Loucy (cell line): ENCODE measurements at regions not wholly inside any gene's neighbourhood (a gene's known extent, or its start where the extent isn't known, plus 50 kb on each side); places are given as distances from the start of the nearest gene placed in this dataset.
A peak's percentile ranks its signal among the peaks of the same experiment; 100 is the strongest.

ENCODE experiments used
- H2AFZ ChIP-seq: fragments of 200-600 bp; sonication (generic); 2 replicates; pipeline ENCODE4 v1.6.0; 2016; ENCODE audit warnings: antibody characterized with exemption, mild to moderate bottlenecking, low read length, moderate library complexity
- H3F3A ChIP-seq: fragments of 200-600 bp; 2 replicates; pipeline ENCODE4 v1.6.0; 2016; ENCODE audit warnings: antibody characterized with exemption, low read depth, mild to moderate bottlenecking
- H3K27me3 ChIP-seq: fragments of 200-600 bp; sonication (generic); 2 replicates; pipeline ENCODE4 v1.6.1; 2014; ENCODE audit warnings: low read length, mild to moderate bottlenecking; ENCODE audit not compliant: insufficient read depth, poor library complexity, severe bottlenecking
- H3K36me3 ChIP-seq: fragments of 200-600 bp; sonication (generic); 2 replicates; pipeline ENCODE4 v1.6.1; 2016; ENCODE audit warnings: low read length; ENCODE audit not compliant: insufficient read depth
- H3K4me1 ChIP-seq: fragments of 200-600 bp; sonication (generic); 2 replicates; pipeline ENCODE4 v1.5.1; 2014; ENCODE audit warnings: low read length, mild to moderate bottlenecking; ENCODE audit not compliant: insufficient read depth, poor library complexity, severe bottlenecking
- H3K4me2 ChIP-seq: fragments of 200-600 bp; sonication (generic); 2 replicates; pipeline ENCODE4 v1.6.0; 2014; ENCODE audit warnings: antibody characterized with exemption, low read length, low read depth, mild to moderate bottlenecking; ENCODE audit not compliant: poor library complexity, severe bottlenecking
- H3K4me3 ChIP-seq: fragments of 200-600 bp; sonication (generic); 2 replicates; pipeline ENCODE4 v1.5.1; 2014; ENCODE audit warnings: low read length, mild to moderate bottlenecking, mixed read lengths; ENCODE audit not compliant: poor library complexity, severe bottlenecking
- H3K79me2 ChIP-seq: fragments of 200-600 bp; sonication (generic); 2 replicates; pipeline ENCODE4 v1.6.1; 2014; ENCODE audit warnings: low read length; ENCODE audit not compliant: insufficient read depth
- H3K9ac ChIP-seq: fragments of 200-600 bp; sonication (generic); 2 replicates; pipeline ENCODE4 v1.6.0; 2014; ENCODE audit warnings: mild to moderate bottlenecking, low read depth, low read length, moderate library complexity; ENCODE audit not compliant: poor library complexity, severe bottlenecking
- H3K9me2 ChIP-seq: fragments of 200-600 bp; sonication (generic); replicated peaks from 2 replicates; pipeline ENCODE4 v1.6.1; 2016; ENCODE audit warnings: low read depth, low read length, mixed read lengths
- H3K9me3 ChIP-seq: fragments of 200-600 bp; sonication (generic); 2 replicates; pipeline ENCODE4 v1.6.1; 2014; ENCODE audit warnings: mild to moderate bottlenecking, antibody characterized with exemption, low read length, low read depth; ENCODE audit not compliant: insufficient read depth
- H4K20me1 ChIP-seq: fragments of 200-600 bp; sonication (generic); 2 replicates; pipeline ENCODE4 v1.6.0; 2014; ENCODE audit warnings: antibody characterized with exemption, low read length, mild to moderate bottlenecking; ENCODE audit not compliant: insufficient read depth, poor library complexity, severe bottlenecking
- EZH2phosphoT487 ChIP-seq: fragments of 200-600 bp; IDR thresholded peaks from 2 replicates; pipeline ENCODE4 v1.6.1; 2018; ENCODE audit warnings: antibody characterized with exemption, mild to moderate bottlenecking, moderate library complexity, borderline replicate concordance
- TF ChIP-seq, protein P1 (sequence below): fragments of 200-600 bp; sonication (generic); conservative IDR thresholded peaks from 2 replicates; pipeline ENCODE4 v1.5.1; 2014; ENCODE audit warnings: mild to moderate bottlenecking, antibody characterized with exemption, low read length

DNA sequence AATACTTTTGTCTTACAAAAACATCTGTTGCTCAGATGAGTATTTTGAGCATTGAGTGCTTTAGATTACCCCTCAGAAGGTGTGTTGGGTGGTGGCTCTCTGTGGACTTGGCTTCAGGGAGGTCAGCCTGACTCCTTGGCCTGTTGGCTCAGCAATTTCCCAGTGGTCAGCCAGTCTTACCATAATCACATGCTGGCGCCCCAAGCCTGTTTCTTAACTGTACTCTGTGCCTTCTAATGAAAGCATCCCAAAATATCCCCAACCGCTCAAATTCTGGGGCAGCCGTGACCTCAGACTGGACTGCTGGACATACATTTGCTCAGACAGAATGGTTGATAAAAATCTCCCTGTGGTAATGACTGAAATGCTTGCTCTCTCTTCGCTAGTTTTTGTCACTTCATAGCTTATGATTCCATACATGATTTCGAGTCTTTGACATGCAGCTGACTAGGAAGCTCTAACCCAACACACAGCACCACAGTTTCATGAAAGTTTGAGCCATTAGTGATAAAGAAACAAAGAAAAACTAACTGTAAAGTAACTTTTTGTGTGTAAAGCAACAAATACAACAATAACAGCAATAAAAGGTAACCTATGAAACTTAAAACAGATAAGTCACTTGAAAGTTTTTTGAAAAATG is 562.2 kb upstream of the MEF2C start:
- Histone ChIP-seq H3K9me3 (no peaks in the 10 kb centered on the region), H3K36me3 (no peaks in the 10 kb centered on the region), H3F3A (no peaks in the 10 kb centered on the region), H3K9ac (no peak overlapping the region), H3K27me3 (no peaks in the 10 kb centered on the region), H3K4me2 (no peak overlapping the region), H3K9me2 (no peaks in the 10 kb centered on the region), H4K20me1 (no peaks in the 10 kb centered on the region), H2AFZ (peak overlapping the region; percentile 36; the same call in 1 of the 2 replicates), H3K4me3 (no peak overlapping the region), H3K4me1 (peaks cover 6% of the 10 kb centered on the region), H3K79me2 (no peaks in the 10 kb centered on the region)
- TF ChIP-seq EZH2phosphoT487: no peak
- TF ChIP-seq, protein P1, sequence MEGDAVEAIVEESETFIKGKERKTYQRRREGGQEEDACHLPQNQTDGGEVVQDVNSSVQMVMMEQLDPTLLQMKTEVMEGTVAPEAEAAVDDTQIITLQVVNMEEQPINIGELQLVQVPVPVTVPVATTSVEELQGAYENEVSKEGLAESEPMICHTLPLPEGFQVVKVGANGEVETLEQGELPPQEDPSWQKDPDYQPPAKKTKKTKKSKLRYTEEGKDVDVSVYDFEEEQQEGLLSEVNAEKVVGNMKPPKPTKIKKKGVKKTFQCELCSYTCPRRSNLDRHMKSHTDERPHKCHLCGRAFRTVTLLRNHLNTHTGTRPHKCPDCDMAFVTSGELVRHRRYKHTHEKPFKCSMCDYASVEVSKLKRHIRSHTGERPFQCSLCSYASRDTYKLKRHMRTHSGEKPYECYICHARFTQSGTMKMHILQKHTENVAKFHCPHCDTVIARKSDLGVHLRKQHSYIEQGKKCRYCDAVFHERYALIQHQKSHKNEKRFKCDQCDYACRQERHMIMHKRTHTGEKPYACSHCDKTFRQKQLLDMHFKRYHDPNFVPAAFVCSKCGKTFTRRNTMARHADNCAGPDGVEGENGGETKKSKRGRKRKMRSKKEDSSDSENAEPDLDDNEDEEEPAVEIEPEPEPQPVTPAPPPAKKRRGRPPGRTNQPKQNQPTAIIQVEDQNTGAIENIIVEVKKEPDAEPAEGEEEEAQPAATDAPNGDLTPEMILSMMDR: no peak

DNA sequence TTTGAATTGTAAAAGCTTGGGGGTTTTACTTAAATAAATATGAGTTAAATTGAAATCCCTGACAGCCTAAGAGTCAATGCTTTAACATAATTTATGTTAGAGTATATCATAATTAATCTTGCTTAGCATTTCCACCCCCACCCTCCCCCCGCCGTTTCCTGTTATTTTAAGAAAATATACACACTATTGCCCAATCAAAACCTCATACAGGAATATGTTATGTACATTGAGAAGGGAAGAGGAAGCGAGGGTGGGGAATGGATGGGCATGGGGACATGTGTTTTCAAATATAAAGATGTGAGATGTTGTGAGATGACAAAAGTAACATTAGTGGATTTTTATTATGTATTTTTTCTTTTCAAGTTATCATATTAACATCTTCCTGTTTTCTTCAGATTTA is 561.1 kb upstream of the MEF2C start:
- Histone ChIP-seq H3K36me3 (no peaks in the 10 kb centered on the region), H3K9me2 (no peaks in the 10 kb centered on the region), H3K4me2 (no peak overlapping the region), H3K27me3 (no peaks in the 10 kb centered on the region), H3F3A (no peaks in the 10 kb centered on the region), H3K4me3 (no peak overlapping the region), H3K4me1 (peaks cover 6% of the 10 kb centered on the region), H3K79me2 (no peaks in the 10 kb centered on the region), H3K9me3 (no peaks in the 10 kb centered on the region), H4K20me1 (no peaks in the 10 kb centered on the region), H3K9ac (no peak overlapping the region), H2AFZ (no peak overlapping the region)
- TF ChIP-seq, protein P1: no peak

DNA sequence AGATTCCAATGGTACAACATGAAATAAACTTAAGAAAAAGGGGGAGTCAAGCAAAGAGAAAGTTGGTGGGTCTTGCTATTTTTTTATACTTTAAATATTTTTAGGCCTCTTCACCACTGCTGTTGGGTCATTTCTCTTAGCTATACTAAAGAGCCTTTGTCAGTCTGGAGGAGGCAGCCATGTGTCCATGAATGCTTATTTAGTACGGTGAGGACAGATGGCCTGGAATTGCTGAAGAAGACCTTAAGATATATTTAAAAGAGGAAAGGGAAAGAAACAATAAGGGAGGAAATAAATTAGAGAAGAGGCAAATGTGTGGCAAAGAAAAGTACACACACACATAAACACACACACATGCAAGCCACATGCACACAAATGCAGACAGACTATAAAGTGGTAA is 560.5 kb upstream of the MEF2C start:
- Histone ChIP-seq H3K9ac (no peak overlapping the region), H3K9me2 (no peaks in the 10 kb centered on the region), H3K4me3 (no peak overlapping the region), H2AFZ (no peak overlapping the region), H3F3A (no peaks in the 10 kb centered on the region), H3K36me3 (no peaks in the 10 kb centered on the region), H3K79me2 (no peaks in the 10 kb centered on the region), H3K4me1 (peaks cover 6% of the 10 kb centered on the region), H3K27me3 (no peaks in the 10 kb centered on the region), H3K9me3 (no peaks in the 10 kb centered on the region), H4K20me1 (no peaks in the 10 kb centered on the region), H3K4me2 (no peak overlapping the region)
- TF ChIP-seq EZH2phosphoT487: no peak
- TF ChIP-seq, protein P1: no peak
